ENCODE measurements at regions not wholly inside any gene's neighbourhood (a gene's known extent, or its start where the extent isn't known, plus 50 kb on each side); places are given as distances from the start of the nearest gene placed in this dataset.

DNA sequence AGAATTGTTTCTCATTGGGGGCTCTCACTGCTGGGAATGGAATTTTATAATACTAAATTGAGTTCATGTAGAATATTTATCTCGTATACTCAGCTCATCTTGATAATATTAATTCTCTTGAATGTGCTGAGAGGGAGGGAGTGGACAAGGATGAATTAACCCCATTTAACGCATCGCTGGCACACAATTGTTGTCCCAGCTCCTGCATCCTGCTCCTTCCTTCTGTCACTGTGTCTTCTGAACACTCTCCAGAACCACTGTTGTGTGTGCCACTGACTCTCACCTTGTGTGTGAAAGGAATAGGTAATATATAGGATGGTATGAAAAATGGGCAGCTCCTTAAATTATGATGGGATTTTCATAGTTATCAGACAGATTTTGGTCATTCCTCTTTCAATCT lies 267.3 kb downstream of the MTRR start:
- no CpG with 5 or more reads among the region's 3 CpGs for WGBS (ENCODE audit: insufficient coverage)
- no peaks in the 10 kb centered on the region for H3K9me3 ChIP-seq (ENCODE audit: control extremely low read depth in 1 of 5, control insufficient read depth in 4 of 5, insufficient read depth in 2 of 5, low read depth in 1 of 5, low read length in 4 of 5)
- ChIA-PET CTCF (no interaction called here), POLR2A (no interaction called here)
- H3K4me1 ChIP-seq (ENCODE audit: control extremely low read depth in 1 of 4, control insufficient read depth in 4 of 4, insufficient read depth in 4 of 4, low read length in 3 of 4), result peaks cover 0 to 5% (median 0%) of the 10 kb centered on the region in 4 experiments
- no peak overlapping the region for H3K27ac ChIP-seq (ENCODE audit: insufficient read depth in 1 of 2, low read depth in 1 of 2, low read length in 2 of 2, poor library complexity in 1 of 2, severe bottlenecking in 2 of 2)
- DNase-seq, result no peak
- no peak overlapping the region for H3K4me3 ChIP-seq (ENCODE audit: control insufficient read depth in 1 of 7, extremely low read depth in 1 of 7, insufficient read depth in 4 of 7, low read depth in 2 of 7, low read length in 6 of 7)
- no peaks in the 10 kb centered on the region for H3K36me3 ChIP-seq (ENCODE audit: control insufficient read depth in 4 of 4, insufficient read depth in 4 of 4, low read length in 3 of 4)
- H3K27me3 ChIP-seq (replicated peaks in 2 of 5; ENCODE audit: control insufficient read depth in 4 of 5, insufficient read depth in 5 of 5, low read length in 4 of 5), result no peaks in the 10 kb centered on the region

DNA sequence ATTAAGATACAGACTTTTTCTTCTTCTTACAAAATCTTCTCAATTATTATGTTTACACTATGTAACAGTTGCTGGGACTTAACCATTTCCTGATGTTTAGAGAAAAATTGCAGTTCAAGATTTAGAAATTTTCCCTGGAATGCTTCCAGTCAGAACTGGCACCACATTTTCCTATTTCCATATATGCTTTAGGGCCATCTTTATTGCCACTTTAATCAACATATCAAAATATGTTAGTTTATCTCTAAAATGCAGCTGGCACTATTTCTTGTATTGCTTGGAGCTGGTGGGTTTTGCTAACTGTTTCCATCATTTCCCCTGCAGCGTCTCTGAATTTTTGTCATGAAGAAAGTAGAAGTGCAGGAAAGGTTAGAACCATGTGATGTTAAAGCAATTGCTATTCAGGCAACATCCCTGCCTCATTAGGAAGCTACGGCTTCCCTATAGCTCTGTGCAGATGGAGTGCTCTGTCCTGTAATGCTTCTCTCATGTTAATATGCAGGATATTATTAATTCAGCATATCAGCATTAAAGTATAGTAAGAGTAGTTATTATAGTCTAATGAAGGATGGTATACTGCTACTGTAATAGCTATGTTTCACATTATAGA lies 269.1 kb downstream of the MTRR start:
- Histone ChIP-seq H3K36me3 (ENCODE audit: control insufficient read depth in 4 of 4, insufficient read depth in 4 of 4, low read length in 3 of 4) (no peaks in the 10 kb centered on the region), H3K27ac (ENCODE audit: insufficient read depth in 1 of 2, low read depth in 1 of 2, low read length in 2 of 2, poor library complexity in 1 of 2, severe bottlenecking in 2 of 2) (no peak overlapping the region), H3K27me3 (replicated peaks in 2 of 5; ENCODE audit: control insufficient read depth in 4 of 5, insufficient read depth in 5 of 5, low read length in 4 of 5) (no peaks in the 10 kb centered on the region), H3K4me3 (ENCODE audit: control insufficient read depth in 1 of 7, extremely low read depth in 1 of 7, insufficient read depth in 4 of 7, low read depth in 2 of 7, low read length in 6 of 7) (no peak overlapping the region), H3K9me3 (ENCODE audit: control extremely low read depth in 1 of 5, control insufficient read depth in 4 of 5, insufficient read depth in 2 of 5, low read depth in 1 of 5, low read length in 4 of 5) (no peaks in the 10 kb centered on the region), H3K4me1 (ENCODE audit: control extremely low read depth in 1 of 4, control insufficient read depth in 4 of 4, insufficient read depth in 4 of 4, low read length in 3 of 4) (peaks cover 0 to 5% (median 0%) of the 10 kb centered on the region in 4 experiments)
- POLR2A ChIA-PET, result no interaction called here
- no CpG with 5 or more reads among the region's 2 CpGs for WGBS (ENCODE audit: insufficient coverage)
- CTCF ChIA-PET, result no interaction called here
- DNase-seq, result no peak

DNA sequence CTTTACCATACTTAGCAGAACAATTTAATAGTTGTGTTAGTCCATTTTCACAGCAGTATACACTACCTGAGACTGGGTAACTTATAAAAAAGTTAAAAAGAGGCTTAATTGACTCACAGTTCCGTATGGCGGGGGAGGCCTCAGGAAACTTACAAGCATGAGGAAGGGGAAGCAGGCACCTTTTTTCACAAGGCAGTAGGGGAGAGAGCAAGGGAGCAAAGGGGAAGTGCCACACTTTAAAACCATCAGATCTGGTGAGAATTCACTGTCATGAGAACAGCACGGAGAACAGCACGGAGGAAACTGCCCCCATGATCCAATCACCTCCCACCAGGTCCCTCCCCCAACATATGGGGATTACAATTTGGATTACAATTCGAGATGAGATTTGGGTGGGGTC lies 269.9 kb downstream of the MTRR start:
- WGBS (ENCODE audit: insufficient coverage), result 13% methylated on average over 2 of the region's 5 CpGs
- peaks cover 0 to 5% (median 0%) of the 10 kb centered on the region in 4 experiments for H3K4me1 ChIP-seq (ENCODE audit: control extremely low read depth in 1 of 4, control insufficient read depth in 4 of 4, insufficient read depth in 4 of 4, low read length in 3 of 4)
- no peak for DNase-seq
- no peaks in the 10 kb centered on the region for H3K9me3 ChIP-seq (ENCODE audit: control extremely low read depth in 1 of 5, control insufficient read depth in 4 of 5, insufficient read depth in 2 of 5, low read depth in 1 of 5, low read length in 4 of 5)
- H3K27ac ChIP-seq (ENCODE audit: insufficient read depth in 1 of 2, low read depth in 1 of 2, low read length in 2 of 2, poor library complexity in 1 of 2, severe bottlenecking in 2 of 2), result no peak overlapping the region
- H3K4me3 ChIP-seq (ENCODE audit: control insufficient read depth in 1 of 7, extremely low read depth in 1 of 7, insufficient read depth in 4 of 7, low read depth in 2 of 7, low read length in 6 of 7), result no peak overlapping the region
- H3K36me3 ChIP-seq (ENCODE audit: control insufficient read depth in 4 of 4, insufficient read depth in 4 of 4, low read length in 3 of 4), result no peaks in the 10 kb centered on the region
- CTCF ChIA-PET, result no interaction called here
- POLR2A ChIA-PET, result no interaction called here
- no peaks in the 10 kb centered on the region for H3K27me3 ChIP-seq (replicated peaks in 2 of 5; ENCODE audit: control insufficient read depth in 4 of 5, insufficient read depth in 5 of 5, low read length in 4 of 5)

DNA sequence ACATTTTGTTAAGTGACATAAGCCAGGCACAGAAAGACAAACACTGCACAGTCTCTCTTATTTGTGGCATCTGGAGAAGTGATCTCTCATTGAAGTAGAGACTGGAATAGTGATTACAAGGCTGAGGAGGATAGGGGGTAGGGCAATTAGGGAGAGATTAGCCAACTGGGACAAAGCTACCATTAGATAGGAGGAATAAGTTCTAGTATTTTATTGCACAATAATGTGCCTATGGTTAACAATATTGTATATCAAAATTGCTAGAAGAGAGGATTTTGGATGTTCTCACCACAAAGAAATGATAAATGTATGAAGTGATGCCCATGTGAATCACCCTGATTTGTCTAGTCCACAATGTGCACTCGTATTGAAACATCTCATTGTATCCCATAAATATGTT lies 281.8 kb downstream of the MTRR start:
- no peaks in the 10 kb centered on the region for H3K9me3 ChIP-seq (ENCODE audit: control extremely low read depth in 1 of 5, control insufficient read depth in 4 of 5, insufficient read depth in 2 of 5, low read depth in 1 of 5, low read length in 4 of 5)
- H3K27me3 ChIP-seq (replicated peaks in 2 of 5; ENCODE audit: control insufficient read depth in 4 of 5, insufficient read depth in 5 of 5, low read length in 4 of 5), result no peaks in the 10 kb centered on the region
- ChIA-PET POLR2A (no interaction called here), CTCF (no interaction called here)
- H3K36me3 ChIP-seq (ENCODE audit: control insufficient read depth in 4 of 4, insufficient read depth in 4 of 4, low read length in 3 of 4), result no peaks in the 10 kb centered on the region
- H3K4me3 ChIP-seq (ENCODE audit: control insufficient read depth in 1 of 7, extremely low read depth in 1 of 7, insufficient read depth in 4 of 7, low read depth in 2 of 7, low read length in 6 of 7), result no peak overlapping the region
- no peak overlapping the region for H3K27ac ChIP-seq (ENCODE audit: insufficient read depth in 1 of 2, low read depth in 1 of 2, low read length in 2 of 2, poor library complexity in 1 of 2, severe bottlenecking in 2 of 2)
- no CpG with 5 or more reads among the region's 1 CpG for WGBS (ENCODE audit: insufficient coverage)
- no peaks in the 10 kb centered on the region for H3K4me1 ChIP-seq (ENCODE audit: control extremely low read depth in 1 of 4, control insufficient read depth in 4 of 4, insufficient read depth in 4 of 4, low read length in 3 of 4)
- DNase-seq, result no peak

DNA sequence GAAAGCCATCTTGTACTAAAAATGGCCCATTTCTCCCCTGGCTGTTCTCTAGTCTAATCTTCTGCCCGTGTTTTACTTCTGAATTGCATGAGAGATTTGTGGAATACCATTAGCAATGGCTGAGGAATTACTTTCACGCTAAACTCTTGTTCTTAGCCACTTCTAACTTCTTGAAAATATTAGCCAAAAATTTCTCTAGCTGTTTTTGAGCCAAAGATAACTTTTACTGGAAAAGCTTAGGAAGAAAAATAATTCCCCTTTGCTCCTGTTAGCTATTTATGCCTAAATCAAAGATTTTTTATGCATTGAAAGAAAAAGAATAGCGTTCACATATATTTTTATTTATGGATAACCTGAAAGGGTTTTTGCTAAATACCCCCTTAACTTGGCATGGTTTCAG lies 287.8 kb downstream of the MTRR start:
- peaks cover 0 to 2% (median 0%) of the 10 kb centered on the region in 5 experiments for H3K9me3 ChIP-seq (ENCODE audit: control extremely low read depth in 1 of 5, control insufficient read depth in 4 of 5, insufficient read depth in 2 of 5, low read depth in 1 of 5, low read length in 4 of 5)
- H3K4me3 ChIP-seq (ENCODE audit: control insufficient read depth in 1 of 7, extremely low read depth in 1 of 7, insufficient read depth in 4 of 7, low read depth in 2 of 7, low read length in 6 of 7), result no peak overlapping the region
- CTCF ChIA-PET, result no interaction called here
- no peaks in the 10 kb centered on the region for H3K36me3 ChIP-seq (ENCODE audit: control insufficient read depth in 4 of 4, insufficient read depth in 4 of 4, low read length in 3 of 4)
- no CpG with 5 or more reads among the region's 3 CpGs for WGBS (ENCODE audit: insufficient coverage)
- no peaks in the 10 kb centered on the region for H3K27me3 ChIP-seq (replicated peaks in 2 of 5; ENCODE audit: control insufficient read depth in 4 of 5, insufficient read depth in 5 of 5, low read length in 4 of 5)
- POLR2A ChIA-PET, result no interaction called here
- no peak overlapping the region for H3K27ac ChIP-seq (ENCODE audit: insufficient read depth in 1 of 2, low read depth in 1 of 2, low read length in 2 of 2, poor library complexity in 1 of 2, severe bottlenecking in 2 of 2)
- DNase-seq, result no peak
- no peaks in the 10 kb centered on the region for H3K4me1 ChIP-seq (ENCODE audit: control extremely low read depth in 1 of 4, control insufficient read depth in 4 of 4, insufficient read depth in 4 of 4, low read length in 3 of 4)

DNA sequence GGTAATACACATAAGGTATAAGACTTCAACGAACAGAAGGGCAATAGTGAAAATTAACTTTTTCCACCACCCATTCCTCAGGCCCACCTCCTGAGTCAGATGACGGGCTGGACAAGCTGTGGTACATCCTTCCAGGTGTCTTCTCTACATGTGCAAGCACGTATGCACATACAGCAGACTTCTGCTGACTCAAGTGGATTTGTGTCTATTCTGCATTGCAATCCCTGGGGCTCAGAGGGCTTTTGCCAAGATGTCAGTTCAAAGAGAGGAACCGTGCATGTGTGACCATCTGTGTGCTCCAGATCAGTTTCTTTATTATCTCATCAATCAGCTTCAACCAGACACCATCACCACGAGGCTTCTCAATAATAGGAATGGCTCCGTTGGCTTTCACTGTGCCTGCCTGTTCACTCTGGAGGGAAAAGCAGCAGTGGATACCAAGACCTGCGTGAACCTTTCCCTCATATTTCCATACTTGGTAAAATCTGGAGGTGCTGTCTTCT lies 288.4 kb downstream of the MTRR start:
- H3K27ac ChIP-seq (ENCODE audit: insufficient read depth in 1 of 2, low read depth in 1 of 2, low read length in 2 of 2, poor library complexity in 1 of 2, severe bottlenecking in 2 of 2), result no peak overlapping the region
- H3K4me1 ChIP-seq (ENCODE audit: control extremely low read depth in 1 of 4, control insufficient read depth in 4 of 4, insufficient read depth in 4 of 4, low read length in 3 of 4), result no peaks in the 10 kb centered on the region
- no peak overlapping the region for H3K4me3 ChIP-seq (ENCODE audit: control insufficient read depth in 1 of 7, extremely low read depth in 1 of 7, insufficient read depth in 4 of 7, low read depth in 2 of 7, low read length in 6 of 7)
- ChIA-PET CTCF (no interaction called here), POLR2A (no interaction called here)
- no peak for DNase-seq
- no peaks in the 10 kb centered on the region for H3K36me3 ChIP-seq (ENCODE audit: control insufficient read depth in 4 of 4, insufficient read depth in 4 of 4, low read length in 3 of 4)
- H3K27me3 ChIP-seq (replicated peaks in 2 of 5; ENCODE audit: control insufficient read depth in 4 of 5, insufficient read depth in 5 of 5, low read length in 4 of 5), result no peaks in the 10 kb centered on the region
- H3K9me3 ChIP-seq (ENCODE audit: control extremely low read depth in 1 of 5, control insufficient read depth in 4 of 5, insufficient read depth in 2 of 5, low read depth in 1 of 5, low read length in 4 of 5), result peaks cover 0 to 2% (median 0%) of the 10 kb centered on the region in 5 experiments
- WGBS (ENCODE audit: insufficient coverage), result 88% methylated on average over 6 of the region's 7 CpGs

DNA sequence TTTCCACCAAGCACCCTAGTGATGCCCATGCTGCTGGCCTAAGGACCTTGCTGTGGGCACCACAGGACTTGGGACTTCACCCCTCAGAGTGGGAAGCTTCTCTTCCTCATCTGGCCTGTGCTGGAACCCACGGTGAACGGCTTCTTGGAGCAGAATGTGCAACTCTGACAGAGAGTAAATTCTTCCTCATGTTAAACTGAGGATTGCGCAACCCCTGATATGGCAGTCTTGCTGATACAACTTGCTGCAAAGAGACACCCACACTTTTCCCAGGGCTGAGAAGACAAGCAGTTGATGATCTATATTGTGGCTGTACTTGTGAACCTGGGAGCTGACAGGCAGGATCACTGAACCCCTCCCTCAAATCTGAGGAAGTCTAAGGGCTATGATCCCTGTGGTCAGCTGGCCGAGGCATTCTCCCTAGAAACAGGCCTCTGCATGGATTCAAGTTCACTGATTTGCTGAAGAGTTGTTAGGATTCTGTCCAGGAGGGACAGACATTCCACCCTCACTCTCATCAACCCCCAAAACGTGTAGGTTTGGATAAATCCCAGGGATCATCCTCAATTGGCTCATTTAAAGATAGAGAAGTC lies 307.2 kb downstream of the MTRR start:
- DNase-seq, result no peak
- Histone ChIP-seq H3K9me3 (ENCODE audit: control extremely low read depth in 1 of 5, control insufficient read depth in 4 of 5, insufficient read depth in 2 of 5, low read depth in 1 of 5, low read length in 4 of 5) (no peaks in the 10 kb centered on the region), H3K27ac (ENCODE audit: insufficient read depth in 1 of 2, low read depth in 1 of 2, low read length in 2 of 2, poor library complexity in 1 of 2, severe bottlenecking in 2 of 2) (no peak overlapping the region), H3K27me3 (replicated peaks in 2 of 5; ENCODE audit: control insufficient read depth in 4 of 5, insufficient read depth in 5 of 5, low read length in 4 of 5) (no peaks in the 10 kb centered on the region), H3K4me3 (ENCODE audit: control insufficient read depth in 1 of 7, extremely low read depth in 1 of 7, insufficient read depth in 4 of 7, low read depth in 2 of 7, low read length in 6 of 7) (no peak overlapping the region), H3K4me1 (ENCODE audit: control extremely low read depth in 1 of 4, control insufficient read depth in 4 of 4, insufficient read depth in 4 of 4, low read length in 3 of 4) (no peaks in the 10 kb centered on the region), H3K36me3 (ENCODE audit: control insufficient read depth in 4 of 4, insufficient read depth in 4 of 4, low read length in 3 of 4) (no peaks in the 10 kb centered on the region)
- 67% methylated on average over 4 of the region's 5 CpGs for WGBS (ENCODE audit: insufficient coverage)
- POLR2A ChIA-PET, result no interaction called here
- CTCF ChIA-PET, result no interaction called here
